ENCODE measurements at regions not wholly inside any gene's neighbourhood (a gene's known extent, or its start where the extent isn't known, plus 50 kb on each side); places are given as distances from the start of the nearest gene placed in this dataset.

- Histone ChIP-seq H3K9me2 (ENCODE audit: insufficient read depth) (no peaks in the 10 kb centered on the region), H3K9me3 (ENCODE audit: insufficient read depth, low read depth) (no peaks in the 10 kb centered on the region), H3K4me3 (no peak overlapping the region), H3K36me3 (ENCODE audit: low read depth) (no peaks in the 10 kb centered on the region), H3K4me1 (replicated peaks; ENCODE audit: insufficient read depth) (no peaks in the 10 kb centered on the region), H3K79me2 (ENCODE audit: low read depth) (no peaks in the 10 kb centered on the region), H2AFZ (no peak overlapping the region), H3K27ac (no peak overlapping the region), H3K4me2 (no peak overlapping the region), H3F3A (ENCODE audit: insufficient read depth, low read depth) (no peaks in the 10 kb centered on the region), H4K20me1 (ENCODE audit: insufficient read depth) (no peaks in the 10 kb centered on the region), H3K27me3 (ENCODE audit: insufficient read depth, low read depth) (no peaks in the 10 kb centered on the region)
- no TSS peak for BruUV-seq (replicated peaks)
- intact Hi-C loops (cut with micrococcal nuclease; ENCODE audit: unreplicated experiment) = no loop called here
- DNase-seq = no peak
- TF ChIP-seq CTCF (conservative IDR thresholded peaks at IDR 0.05) = no peak
- TF ChIP-seq EZH2 (IDR thresholded peaks at IDR 0.05; ENCODE audit: low read depth) = no peak
- POLR2A ChIA-PET (ENCODE audit: unreplicated experiment) = interaction anchor here (0.6 kb wide), 1 partner anchor 120 kb away, joined by 4 read pairs; no protein-coding TSS in a partner anchor
- CTCF ChIA-PET = no interaction called here
These were observed 1166.3 kb upstream of the PCDH7 start for GRCh38 chr4:29553846-29554245.

DNA sequence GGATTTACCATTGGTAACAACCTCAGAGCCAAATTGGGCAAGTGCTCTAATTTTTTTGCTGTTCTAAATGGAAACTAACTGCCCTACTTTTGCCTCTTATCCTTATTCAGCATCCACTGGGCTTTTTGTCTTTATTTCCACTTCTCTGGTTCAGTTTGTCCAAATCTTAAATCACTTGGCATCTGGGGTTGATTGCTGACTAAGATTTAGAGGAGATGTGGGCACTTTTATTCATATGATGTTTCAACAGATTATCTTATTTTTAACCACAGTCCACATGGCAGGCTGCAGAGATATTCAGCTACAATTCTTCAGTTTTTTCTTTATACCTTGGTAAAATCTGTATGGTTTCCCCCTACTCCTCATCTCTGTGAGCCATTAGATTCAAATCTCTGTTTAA is 1161.4 kb upstream of the PCDH7 start:
- H3K36me3 ChIP-seq (ENCODE audit: low read depth) = no peaks in the 10 kb centered on the region
- ChIA-PET CTCF (no interaction called here), POLR2A (ENCODE audit: unreplicated experiment) (no interaction called here)
- intact Hi-C loops (cut with micrococcal nuclease; ENCODE audit: unreplicated experiment) = no loop called here
- H3K9me2 ChIP-seq (ENCODE audit: insufficient read depth) = no peaks in the 10 kb centered on the region
- no peaks in the 10 kb centered on the region for H3K9me3 ChIP-seq (ENCODE audit: insufficient read depth, low read depth)
- H4K20me1 ChIP-seq (ENCODE audit: insufficient read depth) = no peaks in the 10 kb centered on the region
- H3K79me2 ChIP-seq (ENCODE audit: low read depth) = no peaks in the 10 kb centered on the region
- H3F3A ChIP-seq (ENCODE audit: insufficient read depth, low read depth) = no peaks in the 10 kb centered on the region
- TF ChIP-seq EZH2 (IDR thresholded peaks at IDR 0.05; ENCODE audit: low read depth) (no peak), CTCF (conservative IDR thresholded peaks at IDR 0.05) (no peak)
- no peaks in the 10 kb centered on the region for H3K27me3 ChIP-seq (ENCODE audit: insufficient read depth, low read depth)
- H3K4me2 ChIP-seq = no peak overlapping the region
- no peak overlapping the region for H3K4me3 ChIP-seq
- DNase-seq = no peak
- no peak overlapping the region for H2AFZ ChIP-seq
- no peaks in the 10 kb centered on the region for H3K4me1 ChIP-seq (replicated peaks; ENCODE audit: insufficient read depth)
- H3K27ac ChIP-seq = no peak overlapping the region
- BruUV-seq (replicated peaks) = no TSS peak

GRCh38 chr4:29559286-29559685 is 1160.9 kb upstream of the PCDH7 start:
- Histone ChIP-seq H3K4me3 (no peak overlapping the region), H3K27me3 (ENCODE audit: insufficient read depth, low read depth) (no peaks in the 10 kb centered on the region), H3F3A (ENCODE audit: insufficient read depth, low read depth) (no peaks in the 10 kb centered on the region), H4K20me1 (ENCODE audit: insufficient read depth) (no peaks in the 10 kb centered on the region), H3K4me1 (replicated peaks; ENCODE audit: insufficient read depth) (no peaks in the 10 kb centered on the region), H3K4me2 (no peak overlapping the region), H3K9me3 (ENCODE audit: insufficient read depth, low read depth) (no peaks in the 10 kb centered on the region), H3K79me2 (ENCODE audit: low read depth) (no peaks in the 10 kb centered on the region), H3K36me3 (ENCODE audit: low read depth) (no peaks in the 10 kb centered on the region), H3K27ac (no peak overlapping the region), H3K9me2 (ENCODE audit: insufficient read depth) (no peaks in the 10 kb centered on the region), H2AFZ (no peak overlapping the region)
- no TSS peak for BruUV-seq (replicated peaks)
- intact Hi-C loops (cut with micrococcal nuclease; ENCODE audit: unreplicated experiment) = no loop called here
- DNase-seq = no peak
- POLR2A ChIA-PET (ENCODE audit: unreplicated experiment) = no interaction called here
- CTCF ChIA-PET = no interaction called here
- TF ChIP-seq EZH2 (IDR thresholded peaks at IDR 0.05; ENCODE audit: low read depth) (no peak), CTCF (conservative IDR thresholded peaks at IDR 0.05) (no peak)
